ENCODE measurements at regions not wholly inside any gene's neighbourhood (a gene's known extent, or its start where the extent isn't known, plus 50 kb on each side); places are given as distances from the start of the nearest gene placed in this dataset.
"Not testable (repeated sequence)": the region's sequence is repeated elsewhere in the genome, so short reads cannot be mapped to it uniquely, and the experiment has no call there.

- H3K27ac Mint-ChIP-seq, result no peak overlapping the region
- no peaks in the 10 kb centered on the region for H3K36me3 Mint-ChIP-seq (ENCODE audit: low read depth)
- no peaks in the 10 kb centered on the region for H3K27me3 Mint-ChIP-seq (ENCODE audit: low read depth)
- DNase-seq (ENCODE audit: low spot score), result no peak
- H3K9me3 Mint-ChIP-seq, result peaks cover 44% of the 10 kb centered on the region
- H3K4me1 Mint-ChIP-seq (ENCODE audit: low read depth), result no peaks in the 10 kb centered on the region
- H3K4me3 Mint-ChIP-seq, result no peak overlapping the region
These were observed 755.6 kb upstream of the ANO3 start for GRCh38 chr11:25576320-25576719.

- DNase-seq (ENCODE audit: low spot score); H3K36me3 Mint-ChIP-seq (ENCODE audit: low read depth); H3K4me1 Mint-ChIP-seq (ENCODE audit: low read depth); H3K27me3 Mint-ChIP-seq (ENCODE audit: low read depth); H3K4me3 Mint-ChIP-seq; H3K27ac Mint-ChIP-seq: not testable (repeated sequence)
- peaks cover 38% of the 10 kb centered on the region for H3K9me3 Mint-ChIP-seq
These were observed 752.4 kb upstream of the ANO3 start for GRCh38 chr11:25579554-25579953.

DNA sequence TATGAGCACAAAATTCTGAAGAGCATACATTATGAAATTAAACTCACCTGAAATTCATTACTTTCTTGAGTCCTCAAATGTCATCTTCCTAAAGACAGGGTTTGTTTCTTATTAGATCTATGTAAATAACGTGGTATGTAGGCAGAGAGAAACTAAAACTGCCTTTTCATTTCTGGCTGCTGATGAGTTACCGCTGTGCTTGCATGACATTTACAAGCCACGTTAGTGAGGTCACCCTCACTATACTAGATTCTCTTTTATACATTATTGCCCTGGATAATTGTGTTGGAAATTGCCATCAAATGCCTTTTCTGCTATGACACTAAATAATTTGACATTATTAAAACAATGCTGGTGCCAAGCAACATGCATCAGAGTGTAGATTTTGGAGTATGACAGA is 748.3 kb upstream of the ANO3 start:
- H3K27ac Mint-ChIP-seq, result no peak overlapping the region
- no peaks in the 10 kb centered on the region for H3K4me1 Mint-ChIP-seq (ENCODE audit: low read depth)
- H3K4me3 Mint-ChIP-seq, result no peak overlapping the region
- H3K27me3 Mint-ChIP-seq (ENCODE audit: low read depth), result no peaks in the 10 kb centered on the region
- no peak for DNase-seq (ENCODE audit: low spot score)
- H3K36me3 Mint-ChIP-seq (ENCODE audit: low read depth), result no peaks in the 10 kb centered on the region
- H3K9me3 Mint-ChIP-seq, result peaks cover 41% of the 10 kb centered on the region

DNA sequence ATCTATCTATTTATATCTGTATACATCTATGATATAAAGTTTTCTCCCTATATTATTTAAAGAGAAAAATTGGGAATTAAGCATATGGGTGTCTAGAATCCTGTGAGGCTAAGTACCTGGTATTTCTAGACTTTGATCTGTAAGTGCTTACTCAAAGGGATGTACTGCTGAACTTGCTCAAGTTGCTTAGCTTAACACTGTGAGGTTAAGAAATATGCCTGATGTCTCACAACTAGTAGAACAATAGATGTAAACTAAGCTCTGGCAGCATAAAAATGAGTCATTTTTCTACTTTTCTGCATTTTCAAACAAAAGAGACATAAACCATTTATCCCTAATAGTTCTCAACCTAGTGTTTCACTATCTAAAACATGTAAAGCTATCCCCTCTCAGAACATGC is 744.4 kb upstream of the ANO3 start:
- no peaks in the 10 kb centered on the region for H3K27me3 Mint-ChIP-seq (ENCODE audit: low read depth)
- peaks cover 56% of the 10 kb centered on the region for H3K9me3 Mint-ChIP-seq
- no peak overlapping the region for H3K27ac Mint-ChIP-seq
- no peak for DNase-seq (ENCODE audit: low spot score)
- H3K4me1 Mint-ChIP-seq (ENCODE audit: low read depth), result no peaks in the 10 kb centered on the region
- H3K36me3 Mint-ChIP-seq (ENCODE audit: low read depth), result no peaks in the 10 kb centered on the region
- no peak overlapping the region for H3K4me3 Mint-ChIP-seq

DNA sequence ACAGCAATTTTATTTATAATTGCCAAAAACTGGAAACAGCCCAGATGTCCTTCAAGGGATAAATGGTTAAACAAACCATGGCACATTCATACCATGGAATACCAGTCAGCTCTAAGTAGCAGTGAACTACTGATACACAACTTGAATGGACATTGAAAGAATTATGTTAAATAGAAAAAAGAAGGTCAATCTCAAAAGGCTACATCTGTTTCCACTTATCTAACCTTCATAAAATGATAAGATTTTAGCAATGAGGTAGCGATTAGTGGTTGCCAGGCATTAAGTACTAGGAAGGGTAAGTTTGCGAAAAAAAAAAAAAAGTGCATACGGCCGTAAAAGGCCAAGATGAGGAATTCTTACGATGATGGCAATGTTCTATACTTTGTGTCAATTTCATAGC is 738.7 kb upstream of the ANO3 start:
- no peak overlapping the region for H3K4me3 Mint-ChIP-seq
- no peaks in the 10 kb centered on the region for H3K27me3 Mint-ChIP-seq (ENCODE audit: low read depth)
- peaks cover 43% of the 10 kb centered on the region for H3K9me3 Mint-ChIP-seq
- H3K27ac Mint-ChIP-seq, result no peak overlapping the region
- DNase-seq (ENCODE audit: low spot score), result no peak
- no peaks in the 10 kb centered on the region for H3K4me1 Mint-ChIP-seq (ENCODE audit: low read depth)
- no peaks in the 10 kb centered on the region for H3K36me3 Mint-ChIP-seq (ENCODE audit: low read depth)

GRCh38 chr11:25596701-25597100 is 735.2 kb upstream of the ANO3 start:
- no peak overlapping the region for H3K27ac Mint-ChIP-seq
- H3K4me1 Mint-ChIP-seq (ENCODE audit: low read depth), result no peaks in the 10 kb centered on the region
- H3K36me3 Mint-ChIP-seq (ENCODE audit: low read depth), result no peaks in the 10 kb centered on the region
- no peak overlapping the region for H3K4me3 Mint-ChIP-seq
- peaks cover 19% of the 10 kb centered on the region for H3K9me3 Mint-ChIP-seq
- no peak for DNase-seq (ENCODE audit: low spot score)
- no peaks in the 10 kb centered on the region for H3K27me3 Mint-ChIP-seq (ENCODE audit: low read depth)

GRCh38 chr11:25597696-25598095 is 734.2 kb upstream of the ANO3 start:
- no peaks in the 10 kb centered on the region for H3K36me3 Mint-ChIP-seq (ENCODE audit: low read depth)
- DNase-seq (ENCODE audit: low spot score), result no peak
- no peaks in the 10 kb centered on the region for H3K27me3 Mint-ChIP-seq (ENCODE audit: low read depth)
- H3K4me3 Mint-ChIP-seq, result no peak overlapping the region
- H3K4me1 Mint-ChIP-seq (ENCODE audit: low read depth), result no peaks in the 10 kb centered on the region
- no peak overlapping the region for H3K27ac Mint-ChIP-seq
- H3K9me3 Mint-ChIP-seq, result peaks cover 13% of the 10 kb centered on the region

- H3K36me3 Mint-ChIP-seq (ENCODE audit: low read depth), result no peaks in the 10 kb centered on the region
- DNase-seq (ENCODE audit: low spot score), result no peak
- H3K27me3 Mint-ChIP-seq (ENCODE audit: low read depth), result no peaks in the 10 kb centered on the region
- H3K4me3 Mint-ChIP-seq, result no peak overlapping the region
- peaks cover 28% of the 10 kb centered on the region for H3K9me3 Mint-ChIP-seq
- H3K27ac Mint-ChIP-seq, result no peak overlapping the region
- H3K4me1 Mint-ChIP-seq (ENCODE audit: low read depth), result no peaks in the 10 kb centered on the region
These were observed 729.8 kb upstream of the ANO3 start for GRCh38 chr11:25602149-25602548.

DNA sequence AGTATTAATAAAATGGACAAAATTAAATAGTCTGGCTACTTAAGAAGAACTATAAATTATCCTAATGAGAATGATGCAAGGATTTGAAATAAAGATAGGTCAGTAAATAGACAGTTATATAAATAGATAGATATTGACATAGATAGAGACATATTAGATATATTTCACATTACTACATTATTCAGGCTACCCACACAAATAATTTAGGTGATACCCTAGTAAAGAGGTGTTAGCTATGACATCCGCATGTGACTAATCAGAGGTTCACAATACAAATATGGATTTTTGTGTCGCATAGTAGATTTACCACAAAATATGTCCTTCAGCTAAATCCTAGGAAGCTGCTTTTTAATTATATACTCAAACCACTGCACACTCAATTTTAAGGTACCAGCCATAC is 729.0 kb upstream of the ANO3 start:
- Mint-ChIP-seq H3K27me3 (ENCODE audit: low read depth) (no peaks in the 10 kb centered on the region), H3K27ac (no peak overlapping the region), H3K4me3 (no peak overlapping the region), H3K36me3 (ENCODE audit: low read depth) (no peaks in the 10 kb centered on the region), H3K4me1 (ENCODE audit: low read depth) (no peaks in the 10 kb centered on the region), H3K9me3 (peaks cover 36% of the 10 kb centered on the region)
- DNase-seq (ENCODE audit: low spot score), result no peak

GRCh38 chr11:25612806-25613205 is 719.1 kb upstream of the ANO3 start:
- H3K4me3 Mint-ChIP-seq, result no peak overlapping the region
- H3K27ac Mint-ChIP-seq, result no peak overlapping the region
- no peaks in the 10 kb centered on the region for H3K4me1 Mint-ChIP-seq (ENCODE audit: low read depth)
- DNase-seq (ENCODE audit: low spot score), result no peak
- peaks cover 45% of the 10 kb centered on the region for H3K9me3 Mint-ChIP-seq
- H3K27me3 Mint-ChIP-seq (ENCODE audit: low read depth), result no peaks in the 10 kb centered on the region
- H3K36me3 Mint-ChIP-seq (ENCODE audit: low read depth), result no peaks in the 10 kb centered on the region

GRCh38 chr11:25613451-25613850 is 718.5 kb upstream of the ANO3 start:
- H3K9me3 Mint-ChIP-seq, result peaks cover 39% of the 10 kb centered on the region
- H3K27me3 Mint-ChIP-seq (ENCODE audit: low read depth), result no peaks in the 10 kb centered on the region
- no peak for DNase-seq (ENCODE audit: low spot score)
- H3K27ac Mint-ChIP-seq, result no peak overlapping the region
- no peaks in the 10 kb centered on the region for H3K4me1 Mint-ChIP-seq (ENCODE audit: low read depth)
- H3K36me3 Mint-ChIP-seq (ENCODE audit: low read depth), result no peaks in the 10 kb centered on the region
- no peak overlapping the region for H3K4me3 Mint-ChIP-seq

GRCh38 chr11:25613865-25614264 is 718.1 kb upstream of the ANO3 start:
- H3K36me3 Mint-ChIP-seq (ENCODE audit: low read depth), result no peaks in the 10 kb centered on the region

DNA sequence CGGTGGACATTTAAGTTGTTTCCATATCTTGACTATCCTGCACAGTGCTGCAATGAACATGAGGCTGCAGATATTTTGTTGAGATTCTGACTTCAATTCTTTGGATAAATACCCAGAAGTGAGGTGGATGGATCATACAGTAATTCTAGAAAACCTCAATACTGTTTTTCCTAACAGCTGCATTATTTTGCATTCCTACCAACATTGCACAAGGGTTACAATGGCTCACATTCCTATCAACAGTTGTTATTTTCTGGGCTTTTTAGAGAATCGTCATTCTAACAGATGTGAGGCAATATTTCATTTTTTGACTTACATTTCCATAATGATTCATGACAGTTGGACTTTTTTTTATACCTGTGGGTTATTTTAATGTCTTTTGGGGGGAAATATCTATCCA is 716.9 kb upstream of the ANO3 start:
- Mint-ChIP-seq H3K4me1 (ENCODE audit: low read depth) (no peaks in the 10 kb centered on the region), H3K4me3 (no peak overlapping the region), H3K36me3 (ENCODE audit: low read depth) (no peaks in the 10 kb centered on the region), H3K27me3 (ENCODE audit: low read depth) (no peaks in the 10 kb centered on the region), H3K9me3 (peaks cover 40% of the 10 kb centered on the region), H3K27ac (no peak overlapping the region)
- DNase-seq (ENCODE audit: low spot score), result no peak

More at GRCh38 chr11:25613865-25614264, 718.1 kb upstream of the ANO3 start:
- H3K4me1 Mint-ChIP-seq (ENCODE audit: low read depth), result no peaks in the 10 kb centered on the region
- H3K4me3 Mint-ChIP-seq, result no peak overlapping the region
- no peaks in the 10 kb centered on the region for H3K27me3 Mint-ChIP-seq (ENCODE audit: low read depth)
- H3K9me3 Mint-ChIP-seq, result peaks cover 40% of the 10 kb centered on the region
- no peak overlapping the region for H3K27ac Mint-ChIP-seq
- no peak for DNase-seq (ENCODE audit: low spot score)

GRCh38 chr11:25615841-25616240 is 716.1 kb upstream of the ANO3 start:
- no peaks in the 10 kb centered on the region for H3K27me3 Mint-ChIP-seq (ENCODE audit: low read depth)
- H3K36me3 Mint-ChIP-seq (ENCODE audit: low read depth), result no peaks in the 10 kb centered on the region
- H3K27ac Mint-ChIP-seq, result no peak overlapping the region
- peaks cover 38% of the 10 kb centered on the region for H3K9me3 Mint-ChIP-seq
- no peak overlapping the region for H3K4me3 Mint-ChIP-seq
- H3K4me1 Mint-ChIP-seq (ENCODE audit: low read depth), result no peaks in the 10 kb centered on the region
- DNase-seq (ENCODE audit: low spot score), result no peak

DNA sequence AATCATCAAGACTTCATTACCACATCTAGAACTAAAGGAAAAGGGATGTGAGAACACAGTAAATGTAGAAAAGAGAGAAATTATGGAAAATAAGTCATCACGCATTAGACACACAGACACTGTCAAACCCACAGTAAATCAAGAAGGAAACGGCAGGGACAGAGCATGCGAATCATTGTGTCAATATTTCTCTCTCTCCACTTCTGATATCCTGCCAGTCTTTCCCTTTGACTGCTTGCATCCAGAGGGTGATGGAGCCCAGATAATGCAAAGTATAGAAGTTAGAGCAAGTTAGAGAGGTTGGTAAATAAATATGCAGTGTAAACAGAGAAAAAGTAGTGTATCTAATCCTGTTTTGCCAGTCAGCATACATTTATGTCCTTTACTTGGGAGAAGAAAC is 706.8 kb upstream of the ANO3 start:
- H3K27ac Mint-ChIP-seq, result no peak overlapping the region
- peaks cover 31% of the 10 kb centered on the region for H3K9me3 Mint-ChIP-seq
- no peak overlapping the region for H3K4me3 Mint-ChIP-seq
- H3K27me3 Mint-ChIP-seq (ENCODE audit: low read depth), result no peaks in the 10 kb centered on the region
- H3K4me1 Mint-ChIP-seq (ENCODE audit: low read depth), result no peaks in the 10 kb centered on the region
- no peaks in the 10 kb centered on the region for H3K36me3 Mint-ChIP-seq (ENCODE audit: low read depth)
- DNase-seq (ENCODE audit: low spot score), result no peak
